MCF 10A (cell line): ENCODE measurements at regions not wholly inside any gene's neighbourhood (a gene's known extent, or its start where the extent isn't known, plus 50 kb on each side); places are given as distances from the start of the nearest gene placed in this dataset.

Source experiments
- BruUV-seq: library from RNA; stranded (reverse); fragments of 400-500 nt; replicated peaks from 2 replicates; lab custom pipeline; 2021; lab: Mats Ljungman, UMichigan
- CTCF ChIA-PET: fragments of 300-600 bp; sonication (Branson Sonifier 250); formaldehyde crosslinking; extraction: SDS; loops from one replicate; lab custom pipeline; 2021; ENCODE audit warnings: antibody characterized with exemption, inconsistent platforms; lab: Yijun Ruan, JAX
- POLR2A ChIA-PET: fragments of 300-600, 350-650 bp; sonication (Branson Sonifier 250); formaldehyde crosslinking; extraction: SDS; loops from one replicate; lab custom pipeline; 2020; ENCODE audit warnings: antibody characterized with exemption, inconsistent platforms; lab: Yijun Ruan, JAX
- DNase-seq: peaks from one replicate; pipeline ENCODE4 v3.0.0-alpha.2; 2018; ENCODE audit not compliant: unreplicated experiment
- H3K27ac Mint-ChIP-seq: one replicate; pipeline ENCODE4 v1.8.0; 2022; ENCODE audit warnings: mild to moderate bottlenecking, low read depth, mixed read lengths; ENCODE audit not compliant: unreplicated experiment
- H3K27me3 Mint-ChIP-seq: one replicate; pipeline ENCODE4 v1.8.0; 2022; ENCODE audit warnings: mixed read lengths; ENCODE audit not compliant: insufficient read depth, unreplicated experiment
- H3K36me3 Mint-ChIP-seq: one replicate; pipeline ENCODE4 v1.8.0; 2022; ENCODE audit warnings: mild to moderate bottlenecking, moderate library complexity, mixed read lengths; ENCODE audit not compliant: insufficient read depth, unreplicated experiment
- H3K4me1 Mint-ChIP-seq: one replicate; pipeline ENCODE4 v1.8.0; 2022; ENCODE audit warnings: mixed read lengths; ENCODE audit not compliant: insufficient read depth, unreplicated experiment
- H3K4me3 Mint-ChIP-seq: one replicate; pipeline ENCODE4 v1.8.0; 2022; ENCODE audit warnings: mild to moderate bottlenecking, moderate library complexity, mixed read lengths; ENCODE audit not compliant: unreplicated experiment
- H3K9me3 Mint-ChIP-seq: one replicate; pipeline ENCODE4 v1.8.0; 2022; ENCODE audit warnings: mixed read lengths; ENCODE audit not compliant: unreplicated experiment
- CTCF ChIP-seq: fragments of 200-600 bp; IDR thresholded peaks from one replicate; pipeline ENCODE4 v1.8.0; 2022; ENCODE audit warnings: antibody characterized with exemption, mild to moderate bottlenecking; ENCODE audit not compliant: unreplicated experiment
- intact Hi-C: fragments of 100-400 bp; cut with micrococcal nuclease; formaldehyde crosslinking; loops from 2 replicates; pipeline ENCODE4 v1.14.1; 2022

DNA sequence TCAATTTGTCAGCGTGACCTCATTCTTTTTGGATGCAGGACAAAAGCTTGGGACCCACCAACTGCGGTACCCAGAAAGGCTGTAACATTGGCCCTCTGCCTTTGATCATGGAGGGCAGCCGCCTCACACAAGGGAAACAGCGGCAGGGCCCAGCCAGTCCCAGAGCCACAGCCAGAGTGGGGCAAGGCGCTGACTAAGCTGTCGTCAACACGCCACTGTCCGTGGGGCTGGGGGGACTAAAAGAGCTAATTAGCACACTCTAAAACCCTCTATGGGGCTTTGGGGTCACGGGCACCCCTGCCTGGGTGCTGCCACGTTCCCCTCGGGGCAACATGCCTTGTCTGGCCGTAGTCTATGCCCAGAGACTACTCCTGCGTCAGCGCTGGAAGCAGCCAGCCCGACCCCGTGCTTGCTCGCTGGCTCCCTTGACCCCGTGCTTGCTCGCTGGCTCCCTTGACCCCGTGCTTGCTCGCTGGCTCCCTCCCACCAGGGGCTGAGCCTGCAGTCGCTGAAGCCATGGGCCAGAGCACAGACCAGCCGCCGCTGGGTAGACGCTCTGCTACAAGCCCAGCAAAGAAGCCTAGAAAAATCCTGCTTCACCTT, 598.4 kb downstream of the MBD2 start:
- Mint-ChIP-seq H3K4me1 (no peaks in the 10 kb centered on the region), H3K4me3 (no peak overlapping the region), H3K36me3 (no peaks in the 10 kb centered on the region), H3K27ac (no peak overlapping the region), H3K9me3 (peaks cover 24% of the 10 kb centered on the region), H3K27me3 (no peaks in the 10 kb centered on the region)
- POLR2A ChIA-PET = interaction anchor here (0.6 kb wide), 1 partner anchor 223 kb away, joined by 3 read pairs; no protein-coding TSS in a partner anchor
- intact Hi-C loops = no loop called here
- no peak for DNase-seq
- BruUV-seq = no TSS peak
- TF ChIP-seq CTCF = no peak
- CTCF ChIA-PET = interaction anchor here (0.6 kb wide), 2 partner anchors 17 to 231 kb away, joined by 3 read pairs; no protein-coding TSS in a partner anchor

- POLR2A ChIA-PET = no interaction called here
- Mint-ChIP-seq H3K27ac (no peak overlapping the region), H3K4me1 (no peaks in the 10 kb centered on the region), H3K36me3 (no peaks in the 10 kb centered on the region), H3K4me3 (no peak overlapping the region), H3K9me3 (no peaks in the 10 kb centered on the region), H3K27me3 (peaks cover 11% of the 10 kb centered on the region)
- no peak for DNase-seq
- no peak for TF ChIP-seq CTCF
- intact Hi-C loops = no loop called here
- BruUV-seq = no TSS peak
- CTCF ChIA-PET = no interaction called here
These were observed 613.5 kb downstream of the MBD2 start for GRCh38 chr18:53610957-53611356.

DNA sequence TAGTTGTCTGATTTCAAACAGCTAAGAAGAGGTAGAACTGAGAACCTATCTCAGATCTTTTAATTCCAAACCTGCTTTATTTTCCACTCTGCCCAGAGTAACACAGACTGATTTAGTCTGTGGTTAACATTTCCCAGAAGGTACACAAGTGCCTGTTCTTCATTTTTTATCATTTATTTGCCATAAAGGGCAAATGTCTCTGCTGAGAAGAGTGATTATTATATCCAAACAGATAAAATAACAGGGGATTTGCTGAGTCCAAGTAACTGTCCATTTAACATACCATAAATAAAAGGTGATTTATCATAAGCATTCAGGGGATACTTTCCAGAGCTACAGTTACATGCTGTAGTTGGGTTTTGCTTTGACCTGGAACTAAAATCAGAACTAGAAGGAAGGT, 617.7 kb downstream of the MBD2 start:
- no peak for DNase-seq
- TF ChIP-seq CTCF = no peak
- intact Hi-C loops = no loop called here
- Mint-ChIP-seq H3K9me3 (no peaks in the 10 kb centered on the region), H3K36me3 (no peaks in the 10 kb centered on the region), H3K27ac (no peak overlapping the region), H3K4me1 (no peaks in the 10 kb centered on the region), H3K27me3 (peaks cover 11% of the 10 kb centered on the region), H3K4me3 (no peak overlapping the region)
- no TSS peak for BruUV-seq
- CTCF ChIA-PET = interaction anchor here (0.6 to 1.5 kb wide), 2 partner anchors 8 to 14 kb away, joined by 3 read pairs; no protein-coding TSS in a partner anchor
- POLR2A ChIA-PET = interaction anchor here (0.6 kb wide), 1 partner anchor 51 kb away, joined by 3 read pairs; no protein-coding TSS in a partner anchor

GRCh38 chr18:53605198-53605597, 619.3 kb downstream of the MBD2 start:
- POLR2A ChIA-PET = no interaction called here
- intact Hi-C loops = no loop called here
- Mint-ChIP-seq H3K27me3 (no peaks in the 10 kb centered on the region), H3K4me1 (no peaks in the 10 kb centered on the region), H3K4me3 (no peak overlapping the region), H3K27ac (no peak overlapping the region), H3K9me3 (no peaks in the 10 kb centered on the region), H3K36me3 (no peaks in the 10 kb centered on the region)
- TF ChIP-seq CTCF = no peak
- no TSS peak for BruUV-seq
- CTCF ChIA-PET = interaction anchor here (1.2 kb wide), 1 partner anchor 94 kb away, joined by 3 read pairs; no protein-coding TSS in a partner anchor
- DNase-seq = no peak
